NCI-H2107 treated with DMSO at 0.1 percent for 48 hours (cell line): ENCODE measurements at regions not wholly inside any gene's neighbourhood (a gene's known extent, or its start where the extent isn't known, plus 50 kb on each side); places are given as distances from the start of the nearest gene placed in this dataset.
"Not testable (repeated sequence)": the region's sequence is repeated elsewhere in the genome, so short reads cannot be mapped to it uniquely, and the experiment has no call there.

Source experiments
- DNase-seq: peaks from one replicate; lab custom pipeline; 2025; ENCODE audit not compliant: unreplicated experiment; lab: John Stamatoyannopoulos, UW

- DNase-seq, result no peak
Measured at GRCh38 chr2:43149482-43150107, 76.8 kb downstream of the ZFP36L2 start.

- no peak for DNase-seq
Measured at GRCh38 chr2:43146083-43146482, 80.3 kb downstream of the ZFP36L2 start.

GRCh38 chr2:43144263-43144662 is 82.1 kb downstream of the ZFP36L2 start:
- DNase-seq, result no peak

- no peak for DNase-seq
Measured at GRCh38 chr2:43143756-43144155, 82.7 kb downstream of the ZFP36L2 start.

GRCh38 chr2:43142921-43143438 is 83.4 kb downstream of the ZFP36L2 start:
- DNase-seq, result no peak

- not testable (repeated sequence) for DNase-seq
Measured at GRCh38 chr2:43141636-43142151, 84.7 kb downstream of the ZFP36L2 start.

- no peak for DNase-seq
Measured at GRCh38 chr2:43139996-43140621, 86.3 kb downstream of the ZFP36L2 start.

- no peak for DNase-seq
Measured at GRCh38 chr2:43139501-43139900, 86.9 kb downstream of the ZFP36L2 start.

- no peak for DNase-seq
Measured at GRCh38 chr2:43138441-43138840, 88.0 kb downstream of the ZFP36L2 start.

- no peak for DNase-seq
Measured at GRCh38 chr2:43136876-43137275, 89.5 kb downstream of the ZFP36L2 start.

GRCh38 chr2:43136011-43136799 is 90.2 kb downstream of the ZFP36L2 start:
- DNase-seq, result no peak

- DNase-seq, result no peak
Measured at GRCh38 chr2:43135583-43135982, 90.8 kb downstream of the ZFP36L2 start.

GRCh38 chr2:43134571-43134889 is 91.9 kb downstream of the ZFP36L2 start:
- DNase-seq, result no peak

- no peak for DNase-seq
Measured at GRCh38 chr2:43133708-43134570, 92.5 kb downstream of the ZFP36L2 start.

- DNase-seq, result no peak
Measured at GRCh38 chr2:43133336-43133707, 93.1 kb downstream of the ZFP36L2 start.

- no peak for DNase-seq
Measured at GRCh38 chr2:43132683-43133301, 93.6 kb downstream of the ZFP36L2 start.

GRCh38 chr2:43131890-43132682 is 94.3 kb downstream of the ZFP36L2 start:
- DNase-seq, result no peak

GRCh38 chr2:43131051-43131889 is 95.1 kb downstream of the ZFP36L2 start:
- DNase-seq, result no peak

GRCh38 chr2:43130548-43130875 is 95.9 kb downstream of the ZFP36L2 start:
- DNase-seq, result no peak
